NCI-H345 treated with DMSO at 0.1 percent for 48 hours (cell line): ENCODE measurements at regions not wholly inside any gene's neighbourhood (a gene's known extent, or its start where the extent isn't known, plus 50 kb on each side); places are given as distances from the start of the nearest gene placed in this dataset.

Experiments used
- DNase-seq: peaks from one replicate; lab custom pipeline; 2025; ENCODE audit not compliant: unreplicated experiment; lab: John Stamatoyannopoulos, UW

DNA sequence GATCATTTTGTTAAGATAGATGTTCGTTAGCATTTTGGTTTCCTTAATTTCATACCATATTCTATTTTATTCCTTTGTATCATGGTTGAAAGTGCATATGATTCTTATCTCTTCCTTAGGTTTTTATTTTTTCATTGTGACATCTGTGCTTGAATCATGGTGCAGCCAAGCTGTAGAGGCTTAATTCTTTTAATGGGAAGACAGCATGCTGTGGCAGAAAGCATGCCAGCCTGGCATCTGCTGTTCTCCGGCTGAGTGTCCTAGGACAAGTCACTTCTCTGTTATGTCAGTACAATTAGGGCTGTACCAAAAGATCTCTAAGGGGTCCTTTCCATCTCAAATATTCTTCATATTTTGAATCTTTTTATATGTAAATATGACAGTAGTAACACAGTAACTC lies 68.5 kb upstream of the PMFBP1 start:
- DNase-seq, result no peak

DNA sequence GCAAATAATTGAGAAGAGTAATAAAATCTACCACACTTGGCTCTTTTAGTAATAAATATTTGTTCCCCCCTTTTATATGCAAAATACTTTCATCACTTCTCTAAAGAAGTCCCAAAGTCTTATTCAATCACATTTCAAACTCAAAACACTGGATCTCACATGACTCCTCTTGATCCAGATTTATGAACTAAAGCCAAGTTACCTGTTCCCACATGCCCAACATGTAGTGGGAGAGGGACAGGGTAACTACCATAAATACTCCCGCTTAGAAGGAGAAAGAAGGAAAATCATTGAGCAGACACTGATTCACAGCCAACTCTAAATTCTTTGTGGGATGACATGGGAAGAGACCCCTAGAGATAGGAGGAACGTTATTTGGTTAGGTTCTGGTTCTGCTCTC lies 64.9 kb upstream of the PMFBP1 start:
- DNase-seq, result no peak

GRCh38 chr16:72234387-72234786 lies 62.4 kb upstream of the PMFBP1 start:
- DNase-seq, result no peak

DNA sequence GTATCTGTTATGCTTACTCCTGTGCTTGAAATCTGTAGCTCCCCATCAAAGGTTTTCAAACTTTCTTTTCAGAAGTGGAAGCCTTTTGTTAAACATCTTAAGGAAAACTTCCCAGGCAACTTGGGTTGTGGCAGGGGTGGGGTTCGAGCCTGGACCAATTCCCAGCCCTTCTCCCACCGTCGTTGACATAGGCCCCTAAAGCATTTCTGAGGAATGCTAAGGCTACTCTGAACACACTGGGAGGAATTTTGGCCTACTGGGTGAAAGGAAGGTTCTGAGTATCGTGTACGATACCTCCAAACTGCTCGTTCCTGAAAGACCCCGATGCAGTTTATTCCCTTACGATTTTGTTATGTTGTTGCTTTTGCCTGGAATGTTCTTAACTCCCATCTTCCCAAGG lies 56.1 kb upstream of the PMFBP1 start:
- DNase-seq, result no peak

- DNase-seq, result no peak
These were observed 54.2 kb upstream of the PMFBP1 start for GRCh38 chr16:72226136-72226535.

DNA sequence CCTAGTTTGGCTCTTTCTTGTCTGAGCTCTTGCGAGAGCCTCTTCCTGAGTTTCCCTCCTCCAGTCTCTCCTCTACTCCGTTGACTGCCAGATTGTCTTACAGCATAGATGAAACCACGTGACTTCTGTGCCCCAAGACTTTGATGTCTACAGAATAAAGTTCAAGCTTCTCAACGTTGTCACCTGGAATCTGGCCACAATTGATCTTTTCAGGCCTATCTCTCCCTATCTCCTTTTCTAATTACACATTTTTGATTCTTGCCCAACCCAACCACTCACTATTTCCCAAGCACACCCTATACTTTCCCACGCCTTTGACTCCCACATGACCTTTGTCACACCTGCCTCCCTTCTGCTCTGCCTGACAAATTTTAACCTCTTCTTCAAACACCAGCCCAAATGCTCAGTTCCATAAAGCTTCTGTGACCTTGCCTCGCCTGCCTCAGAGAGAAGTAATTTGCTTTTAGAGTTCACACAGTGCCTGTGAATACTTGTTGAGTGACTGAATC lies 52.4 kb upstream of the PMFBP1 start:
- no peak for DNase-seq

- DNase-seq, result no peak
These were observed 50.5 kb upstream of the PMFBP1 start for GRCh38 chr16:72222503-72222902.
